GM12891 (cell line): ENCODE measurements at regions not wholly inside any gene's neighbourhood (a gene's known extent, or its start where the extent isn't known, plus 50 kb on each side); places are given as distances from the start of the nearest gene placed in this dataset.

Source experiments
- PAX5 ChIP-seq: IDR thresholded peaks from 2 replicates; pipeline ENCODE4 v1.6.1; 2011; ENCODE audit warnings: low read length, moderate library complexity, mild to moderate bottlenecking; ENCODE audit not compliant: insufficient read depth, severe bottlenecking
- POLR2A ChIP-seq: IDR thresholded peaks from 2 replicates; pipeline ENCODE4 v1.6.1; 2011; ENCODE audit warnings: low read depth, low read length, control low read depth
- POLR2AphosphoS5 ChIP-seq: IDR thresholded peaks from 2 replicates; pipeline ENCODE4 v1.6.1; 2011; ENCODE audit warnings: low read depth, low read length, control low read depth
- POU2F2 ChIP-seq: IDR thresholded peaks from 2 replicates; pipeline ENCODE4 v1.6.1; 2011; ENCODE audit warnings: low read depth, mild to moderate bottlenecking, control low read depth, low read length, moderate library complexity
- SPI1 ChIP-seq: IDR thresholded peaks from 2 replicates; pipeline ENCODE4 v1.6.1; 2011; ENCODE audit warnings: low read depth, low read length, control low read depth
- TAF1 ChIP-seq: IDR thresholded peaks from 2 replicates; pipeline ENCODE4 v1.6.1; 2011; ENCODE audit warnings: low read depth, low read length, control low read depth

- no peak for TF ChIP-seq POLR2A
- no peak for TF ChIP-seq TAF1
- no peak for TF ChIP-seq POLR2AphosphoS5
- TF ChIP-seq PAX5 = no peak
- no peak for TF ChIP-seq SPI1
- no peak for TF ChIP-seq POU2F2
Measured at GRCh38 chr4:174135530-174135929, 147.9 kb downstream of the FBXO8 start.
